Suprapubic skin (tissue), 4 donors: ENCODE measurements at regions not wholly inside any gene's neighbourhood (a gene's known extent, or its start where the extent isn't known, plus 50 kb on each side); places are given as distances from the start of the nearest gene placed in this dataset.
"Not testable (repeated sequence)": the region's sequence is repeated elsewhere in the genome, so short reads cannot be mapped to it uniquely, and the experiment has no call there.

ENCODE experiments used
- DNase-seq, 2 donors: peaks; one replicate each; pipeline ENCODE4 v3.0.0-alpha.2; 2019; ENCODE audit warnings: low spot score in 2 of 2
- H3K27ac ChIP-seq: fragments of 200-600 bp; sonication (generic); one replicate; pipeline ENCODE4 v1.5.1; 2019
- H3K27me3 ChIP-seq: fragments of 200-600 bp; sonication (generic); one replicate; pipeline ENCODE4 v1.5.1; 2019
- H3K36me3 ChIP-seq: fragments of 200-600 bp; sonication (generic); one replicate; pipeline ENCODE4 v1.5.1; 2019
- H3K4me1 ChIP-seq: fragments of 200-600 bp; sonication (generic); one replicate; pipeline ENCODE4 v1.5.1; 2019
- H3K4me3 ChIP-seq: fragments of 200-600 bp; sonication (generic); one replicate; pipeline ENCODE4 v1.5.1; 2019; ENCODE audit warnings: mild to moderate bottlenecking
- H3K9me3 ChIP-seq: fragments of 200-600 bp; sonication (generic); one replicate; pipeline ENCODE4 v1.5.1; 2019
- EP300 ChIP-seq: sonication (generic); formaldehyde crosslinking; IDR thresholded peaks from one replicate; pipeline ENCODE4 v1.6.1; 2017; ENCODE audit warnings: antibody characterized with exemption
- POLR2A ChIP-seq, 2 donors: fragments of 450-650 bp; IDR thresholded peaks; one replicate each; pipeline ENCODE4 v1.6.1; 2017; ENCODE audit warnings: antibody characterized with exemption in 2 of 2, mild to moderate bottlenecking in 2 of 2, moderate library complexity in 2 of 2
- POLR2AphosphoS5 ChIP-seq, 3 donors: sonication (generic); formaldehyde crosslinking; IDR thresholded peaks; one replicate each; pipeline ENCODE4 v1.6.1; 2017; ENCODE audit warnings: antibody characterized with exemption in 3 of 3
- WGBS: methylation state at CpG from one replicate; pipeline ENCODE4 v1.1.5; 2018; 5-methylcytosine and 5-hydroxymethylcytosine counted together
- TF ChIP-seq, protein P1 (sequence below), 2 donors: fragments of 200-600 bp in 1 of 2; fragments of 450-650 bp in 1 of 2; sonication (generic) in 1 of 2; IDR thresholded peaks; one replicate each; pipeline ENCODE4 v1.5.1; 2016 to 2019; ENCODE audit warnings: antibody characterized with exemption in 2 of 2, mild to moderate bottlenecking in 1 of 2, moderate library complexity in 1 of 2

DNA sequence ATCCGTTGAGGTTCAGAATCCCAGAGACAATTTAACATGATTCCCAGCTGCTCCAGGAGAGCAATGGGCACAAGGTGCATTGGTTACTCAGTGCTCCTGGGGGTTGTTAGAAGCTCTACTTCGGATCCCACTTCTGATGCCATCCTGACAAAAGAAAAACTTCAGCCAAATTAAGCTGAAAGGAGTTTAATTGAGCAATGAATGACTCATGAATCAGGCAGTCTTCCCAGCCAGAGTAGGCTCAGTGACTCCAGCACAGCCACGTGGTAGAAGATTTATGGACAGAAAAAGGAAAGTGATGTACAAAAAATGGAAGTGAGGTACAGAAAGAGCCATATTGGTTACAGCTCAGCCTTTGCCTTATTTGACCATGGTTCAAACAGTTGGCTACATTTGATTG is 95.7 kb downstream of the PWWP3B start:
- Histone ChIP-seq H3K9me3 (no peaks in the 10 kb centered on the region), H3K36me3 (no peaks in the 10 kb centered on the region), H3K4me3 (no peak overlapping the region), H3K4me1 (no peaks in the 10 kb centered on the region), H3K27ac (no peak overlapping the region), H3K27me3 (no peaks in the 10 kb centered on the region)
- WGBS, result 42% methylated on average over 3 of the region's 3 CpGs
- no peak for DNase-seq
- TF ChIP-seq POLR2A (IDR thresholded peaks at IDR 0.05), result no peak

DNA sequence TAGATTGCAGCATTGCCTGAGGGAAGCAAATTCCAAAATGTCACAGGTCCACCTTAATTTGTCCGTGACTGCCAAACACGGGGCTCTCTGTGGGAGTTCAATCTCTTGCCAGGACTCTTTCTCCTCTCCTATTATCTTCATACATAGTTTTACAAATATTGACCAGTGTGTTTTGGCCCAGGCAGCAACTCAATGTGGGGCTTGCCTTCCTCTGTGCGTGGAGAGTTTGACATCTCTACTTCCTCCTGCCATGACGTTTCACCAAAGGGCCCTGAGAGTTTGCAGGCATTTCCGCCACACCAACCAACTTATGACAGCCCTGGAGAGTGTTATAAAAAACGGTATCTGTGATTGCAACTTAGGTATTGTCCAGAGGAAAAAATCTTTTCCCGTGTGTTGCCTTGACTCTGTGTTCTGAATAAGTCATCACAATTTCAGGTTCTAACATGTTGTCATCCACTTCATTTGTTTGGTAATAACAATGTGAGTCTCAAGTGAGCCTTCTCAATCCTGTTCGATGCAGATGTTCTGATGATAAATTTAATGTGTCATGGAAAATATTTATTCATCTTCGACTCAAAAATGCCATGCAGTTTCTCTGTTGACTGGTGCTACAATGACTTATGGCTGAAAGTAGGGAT is 106.0 kb downstream of the PWWP3B start:
- DNase-seq, H3K36me3 ChIP-seq, H3K27ac ChIP-seq, H3K27me3 ChIP-seq, H3K4me3 ChIP-seq, H3K9me3 ChIP-seq, H3K4me1 ChIP-seq: not testable (repeated sequence)
- no CpG with 5 or more reads among the region's 9 CpGs for WGBS

DNA sequence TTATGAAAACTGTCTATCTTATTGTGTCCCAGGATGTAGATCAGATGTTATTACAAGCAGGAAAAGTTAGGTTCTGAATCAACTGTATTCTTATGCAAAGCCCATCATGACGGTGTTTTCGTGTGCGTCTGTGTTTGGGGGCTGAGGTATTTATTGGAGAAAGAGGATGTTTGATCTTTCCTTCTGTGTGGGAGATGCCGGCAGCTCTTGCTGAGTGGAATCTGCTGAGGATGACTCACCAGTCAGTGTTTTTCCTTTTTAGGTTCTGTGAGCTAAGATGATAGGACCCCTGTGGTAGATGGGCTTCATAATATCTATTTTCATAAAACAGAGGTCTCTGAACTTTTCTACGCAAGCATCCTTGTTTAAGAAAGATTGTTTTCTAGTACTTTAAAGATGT is 107.1 kb downstream of the PWWP3B start:
- not testable (repeated sequence) for H3K9me3 ChIP-seq, DNase-seq, H3K36me3 ChIP-seq, H3K4me3 ChIP-seq, H3K27me3 ChIP-seq, H3K27ac ChIP-seq, H3K4me1 ChIP-seq
- WGBS, result no CpG with 5 or more reads among the region's 5 CpGs

DNA sequence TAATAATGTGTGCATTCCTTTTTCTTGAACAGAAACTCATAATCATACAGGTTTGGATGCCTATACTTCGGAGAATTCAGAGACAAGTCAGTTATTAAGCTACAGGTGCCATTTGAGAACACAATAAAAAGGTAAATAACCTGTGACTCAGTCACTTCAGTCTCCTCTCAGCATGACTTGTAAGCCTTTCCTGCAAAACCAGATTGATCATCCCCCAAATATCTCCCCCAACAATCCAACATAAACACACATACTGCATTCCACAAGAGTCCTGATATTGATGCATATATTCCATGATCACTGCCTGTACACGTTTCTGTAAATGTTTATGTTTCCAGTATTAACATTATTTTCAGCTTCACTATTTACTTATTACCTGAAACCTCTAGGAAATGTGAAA is 110.8 kb downstream of the PWWP3B start:
- 30% methylated on average over 2 of the region's 2 CpGs for WGBS
- no peaks in the 10 kb centered on the region for H3K27me3 ChIP-seq
- H3K27ac ChIP-seq, result no peak overlapping the region
- no peaks in the 10 kb centered on the region for H3K36me3 ChIP-seq
- H3K4me1 ChIP-seq, result no peaks in the 10 kb centered on the region
- DNase-seq, result no peak
- no peak for TF ChIP-seq POLR2AphosphoS5 (IDR thresholded peaks at IDR 0.05)
- TF ChIP-seq, protein P1, sequence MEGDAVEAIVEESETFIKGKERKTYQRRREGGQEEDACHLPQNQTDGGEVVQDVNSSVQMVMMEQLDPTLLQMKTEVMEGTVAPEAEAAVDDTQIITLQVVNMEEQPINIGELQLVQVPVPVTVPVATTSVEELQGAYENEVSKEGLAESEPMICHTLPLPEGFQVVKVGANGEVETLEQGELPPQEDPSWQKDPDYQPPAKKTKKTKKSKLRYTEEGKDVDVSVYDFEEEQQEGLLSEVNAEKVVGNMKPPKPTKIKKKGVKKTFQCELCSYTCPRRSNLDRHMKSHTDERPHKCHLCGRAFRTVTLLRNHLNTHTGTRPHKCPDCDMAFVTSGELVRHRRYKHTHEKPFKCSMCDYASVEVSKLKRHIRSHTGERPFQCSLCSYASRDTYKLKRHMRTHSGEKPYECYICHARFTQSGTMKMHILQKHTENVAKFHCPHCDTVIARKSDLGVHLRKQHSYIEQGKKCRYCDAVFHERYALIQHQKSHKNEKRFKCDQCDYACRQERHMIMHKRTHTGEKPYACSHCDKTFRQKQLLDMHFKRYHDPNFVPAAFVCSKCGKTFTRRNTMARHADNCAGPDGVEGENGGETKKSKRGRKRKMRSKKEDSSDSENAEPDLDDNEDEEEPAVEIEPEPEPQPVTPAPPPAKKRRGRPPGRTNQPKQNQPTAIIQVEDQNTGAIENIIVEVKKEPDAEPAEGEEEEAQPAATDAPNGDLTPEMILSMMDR (IDR thresholded peaks at IDR 0.05), result no peak
- TF ChIP-seq EP300, result no peak
- TF ChIP-seq POLR2A (IDR thresholded peaks at IDR 0.05), result no peak
- no peak overlapping the region for H3K4me3 ChIP-seq
- no peaks in the 10 kb centered on the region for H3K9me3 ChIP-seq

DNA sequence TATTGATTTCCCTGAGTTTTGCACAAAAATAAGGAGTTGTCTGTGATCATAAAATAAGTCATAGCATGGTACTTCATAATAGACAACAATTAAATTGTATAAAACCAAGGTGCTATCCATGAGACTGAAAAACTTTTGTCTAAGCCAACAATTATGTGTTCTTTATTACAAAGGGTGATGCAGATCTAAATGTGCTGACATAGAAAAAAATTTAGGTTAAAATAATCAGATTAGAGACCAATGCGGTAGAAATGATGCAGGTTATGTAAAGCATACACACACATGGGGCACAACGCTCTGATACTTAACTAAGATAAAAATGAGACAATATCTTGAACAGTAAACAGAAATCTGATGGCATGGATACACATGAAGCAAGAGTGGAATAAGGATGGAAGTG is 113.3 kb downstream of the PWWP3B start:
- H3K4me3 ChIP-seq, result no peak overlapping the region
- no peaks in the 10 kb centered on the region for H3K36me3 ChIP-seq
- TF ChIP-seq EP300 (no peak), POLR2AphosphoS5 (IDR thresholded peaks at IDR 0.05) (no peak), POLR2A (IDR thresholded peaks at IDR 0.05) (no peak)
- TF ChIP-seq, protein P1 (IDR thresholded peaks at IDR 0.05), result no peak
- H3K9me3 ChIP-seq, result no peaks in the 10 kb centered on the region
- no peak overlapping the region for H3K27ac ChIP-seq
- no peaks in the 10 kb centered on the region for H3K27me3 ChIP-seq
- no peak for DNase-seq
- no peaks in the 10 kb centered on the region for H3K4me1 ChIP-seq
- 70% methylated on average over 2 of the region's 2 CpGs for WGBS

DNA sequence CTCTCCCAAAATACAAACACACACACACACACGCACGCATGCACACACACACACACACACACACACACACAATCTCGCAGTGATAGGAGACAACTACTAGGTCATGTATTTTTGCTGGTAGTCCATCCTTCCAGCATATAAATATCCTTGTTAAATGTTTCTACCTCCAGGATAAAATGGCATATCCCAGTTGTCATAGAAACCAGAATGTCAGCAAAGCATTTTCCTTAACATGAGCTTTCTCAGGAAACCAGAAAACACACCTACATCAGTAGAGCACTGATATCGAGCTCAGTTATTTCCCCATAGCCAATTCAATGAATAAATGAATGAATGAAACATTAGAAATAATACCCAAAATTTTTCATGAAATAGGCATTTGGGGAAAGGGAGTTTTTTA is 115.7 kb downstream of the PWWP3B start:
- no peaks in the 10 kb centered on the region for H3K4me1 ChIP-seq
- 73% methylated on average over 4 of the region's 4 CpGs for WGBS
- TF ChIP-seq POLR2A (IDR thresholded peaks at IDR 0.05), result no peak
- TF ChIP-seq, protein P1 (IDR thresholded peaks at IDR 0.05), result no peak
- no peak for TF ChIP-seq EP300
- no peak for TF ChIP-seq POLR2AphosphoS5 (IDR thresholded peaks at IDR 0.05)
- no peaks in the 10 kb centered on the region for H3K36me3 ChIP-seq
- H3K4me3 ChIP-seq, result no peak overlapping the region
- no peak for DNase-seq
- no peaks in the 10 kb centered on the region for H3K9me3 ChIP-seq
- no peaks in the 10 kb centered on the region for H3K27me3 ChIP-seq
- no peak overlapping the region for H3K27ac ChIP-seq

DNA sequence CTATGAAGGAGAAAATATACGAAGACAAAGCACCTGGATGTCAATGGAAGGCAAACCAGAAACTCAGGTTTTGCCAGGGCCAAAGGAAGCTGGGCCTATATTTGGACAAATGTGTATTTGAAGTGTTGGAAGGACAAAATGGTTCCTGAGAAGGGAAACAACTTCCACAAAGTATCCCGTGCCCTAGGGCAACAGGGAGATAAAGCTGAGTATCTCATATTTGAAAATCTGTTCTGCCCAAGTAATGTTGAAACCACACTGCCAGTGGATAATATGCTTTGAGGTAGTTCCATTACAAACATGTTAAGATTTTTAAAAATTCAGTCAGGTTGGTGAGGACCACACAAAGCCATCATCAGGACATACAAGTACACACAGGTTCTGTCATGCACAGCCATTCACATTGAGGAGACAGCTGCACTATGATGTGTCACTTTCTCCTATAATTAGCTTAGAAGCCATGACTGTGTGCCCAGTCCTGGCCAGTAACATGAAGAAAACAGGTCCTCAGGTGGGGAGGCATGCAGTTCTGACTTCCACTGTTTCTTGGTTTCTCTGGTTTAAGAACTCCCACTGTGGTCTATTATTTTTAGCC is 116.4 kb downstream of the PWWP3B start:
- Histone ChIP-seq H3K4me1 (no peaks in the 10 kb centered on the region), H3K27ac (no peak overlapping the region), H3K27me3 (no peaks in the 10 kb centered on the region), H3K36me3 (no peaks in the 10 kb centered on the region), H3K4me3 (no peak overlapping the region), H3K9me3 (no peaks in the 10 kb centered on the region)
- WGBS, result 50% methylated on average over 2 of the region's 2 CpGs
- DNase-seq, result no peak
- TF ChIP-seq POLR2A (IDR thresholded peaks at IDR 0.05) (no peak), EP300 (no peak), POLR2AphosphoS5 (IDR thresholded peaks at IDR 0.05) (no peak)
- TF ChIP-seq, protein P1 (IDR thresholded peaks at IDR 0.05), result no peak
